K562 (cell line): ENCODE measurements at regions not wholly inside any gene's neighbourhood (a gene's known extent, or its start where the extent isn't known, plus 50 kb on each side); places are given as distances from the start of the nearest gene placed in this dataset.

Source experiments
- ATAC-seq: fragments of 200-7000 bp; cut with Tn5 transposase; 3 replicates; pipeline ENCODE4 v1.9.1; 2020; ENCODE audit warnings: moderate library complexity
- BruUV-seq: library from RNA; stranded (reverse); fragments of 400-500 nt; replicated peaks from 2 replicates; lab custom pipeline; 2021; lab: Mats Ljungman, UMichigan
- CTCF ChIA-PET: fragments of 300-600 bp; formaldehyde crosslinking; extraction: SDS; loops from one replicate; lab custom pipeline; 2021; ENCODE audit warnings: low intra/inter-chr PET ratio; lab: Yijun Ruan, JAX
- POLR2A ChIA-PET: fragments of 300-600, 350-650 bp; sonication (Branson Sonifier 250); formaldehyde crosslinking; extraction: SDS; loops from one replicate; lab custom pipeline; 2021; ENCODE audit warnings: antibody characterized with exemption, inconsistent platforms; lab: Yijun Ruan, JAX
- DNase-seq, 4 experiments: peaks; one replicate each; pipeline versions ENCODE4 v3.0.0 to v3.0.0-alpha.2; 2011 to 2018; ENCODE audit warnings: low spot score in 3 of 4, mixed read lengths in 3 of 4; ENCODE audit errors: extremely low read depth in 1 of 4
- FAIRE-seq: peaks from 2 replicates; lab custom pipeline; 2011; peaks lifted over from hg19 to GRCh38; lab: Jason Lieb, UNC
- H2AFZ ChIP-seq: 2 replicates; pipeline ENCODE4 v1.6.0; 2011; ENCODE audit warnings: low read depth, low read length, control low read depth, inconsistent platforms
- H3K27ac ChIP-seq: fragments of 200-600 bp; 3 replicates; pipeline ENCODE4 v1.8.0; 2011; ENCODE audit warnings: low read depth, mild to moderate bottlenecking, control low read depth, inconsistent platforms, low read length, moderate library complexity, mixed read lengths; ENCODE audit errors: extremely low read depth
- H3K27me3 ChIP-seq, 2 experiments: fragments of 300-600 bp in 1 of 2; 2 replicates in 1 of 2; 3 replicates in 1 of 2; pipeline versions ENCODE4 v1.6.0 to v1.8.0; 2011; ENCODE audit warnings: inconsistent platforms in 2 of 2, low read length in 2 of 2, mild to moderate bottlenecking in 1 of 2, mixed read lengths in 1 of 2, moderate library complexity in 1 of 2; ENCODE audit not compliant: control insufficient read depth in 2 of 2, insufficient read depth in 2 of 2
- H3K36me3 ChIP-seq: fragments of 300-600 bp; 3 replicates; pipeline ENCODE4 v1.8.0; 2011; ENCODE audit warnings: mild to moderate bottlenecking, low read length, inconsistent platforms; ENCODE audit not compliant: control insufficient read depth, insufficient read depth
- H3K4me1 ChIP-seq, 2 experiments: fragments of 200-600 bp in 1 of 2; replicated peaks in 1 of 2; 2 replicates in 1 of 2; 3 replicates in 1 of 2; pipeline versions ENCODE4 v1.5.1 to v1.8.0; 2011; ENCODE audit warnings: inconsistent platforms in 2 of 2, low read length in 2 of 2, mild to moderate bottlenecking in 1 of 2, mixed read lengths in 1 of 2, moderate library complexity in 1 of 2; ENCODE audit not compliant: control insufficient read depth in 2 of 2, insufficient read depth in 2 of 2
- H3K4me2 ChIP-seq: 2 replicates; pipeline ENCODE4 v1.6.1; 2011; ENCODE audit warnings: low read length, control low read depth, inconsistent platforms, mixed read lengths; ENCODE audit not compliant: insufficient read depth
- H3K4me3 ChIP-seq: fragments of 200-600 bp; sonication (generic), shearing (Covaris generic); 2 replicates; pipeline ENCODE4 v1.5.1; 2016; ENCODE audit warnings: control low read depth, inconsistent platforms
- H3K79me2 ChIP-seq: fragments of 200-600 bp; 3 replicates; pipeline ENCODE4 v1.8.0; 2011; ENCODE audit warnings: low read length, inconsistent platforms; ENCODE audit not compliant: control insufficient read depth, insufficient read depth
- H3K9ac ChIP-seq, 2 experiments: 2 replicates each; pipeline versions ENCODE4 v1.6.0 to v1.6.1; 2011; ENCODE audit warnings: low read depth in 2 of 2, low read length in 2 of 2, control low read depth in 1 of 2, inconsistent platforms in 1 of 2, mild to moderate bottlenecking in 1 of 2, mixed read lengths in 1 of 2; ENCODE audit not compliant: insufficient read depth in 1 of 2
- H3K9me1 ChIP-seq: one replicate; pipeline ENCODE4 v1.6.0; 2011; ENCODE audit warnings: inconsistent platforms, mild to moderate bottlenecking, low read length, moderate library complexity; ENCODE audit not compliant: control insufficient read depth, insufficient read depth
- H3K9me3 ChIP-seq: replicated peaks from 2 replicates; pipeline ENCODE4 v1.5.1; 2011; ENCODE audit warnings: low read depth, low read length, inconsistent platforms; ENCODE audit not compliant: control insufficient read depth, insufficient read depth
- H4K20me1 ChIP-seq: replicated peaks from 2 replicates; pipeline ENCODE4 v1.6.1; 2011; ENCODE audit warnings: low read length, inconsistent platforms, mixed read lengths; ENCODE audit not compliant: control insufficient read depth, insufficient read depth
- EWSR1 ChIP-seq: fragments of 450-650 bp; IDR thresholded peaks from 2 replicates; pipeline ENCODE4 v1.6.1; 2018; ENCODE audit warnings: borderline replicate concordance, mild to moderate bottlenecking, low read depth, moderate library complexity; ENCODE audit not compliant: partially characterized antibody
- GABPA ChIP-seq: fragments of 200-800 bp; sonication (Bioruptor generic); conservative IDR thresholded peaks from 2 replicates; pipeline ENCODE4 v1.6.1; 2016; ENCODE audit warnings: low read depth, missing genetic modification characterization, missing compliant biosample characterization
- HDAC3 ChIP-seq: fragments of 450-650 bp; IDR thresholded peaks from 2 replicates; pipeline ENCODE4 v1.6.1; 2018; ENCODE audit warnings: borderline replicate concordance, mild to moderate bottlenecking, moderate library complexity; ENCODE audit not compliant: partially characterized antibody
- LCOR ChIP-seq: sonication (generic); formaldehyde crosslinking; IDR thresholded peaks from 2 replicates; pipeline ENCODE4 v1.8.0; 2022; ENCODE audit warnings: mild to moderate bottlenecking, missing genetic modification reagents
- MEIS2 ChIP-seq: fragments of 450-650 bp; IDR thresholded peaks from 2 replicates; pipeline ENCODE4 v1.6.1; 2014; ENCODE audit warnings: mild to moderate bottlenecking; ENCODE audit not compliant: partially characterized antibody
- MNT ChIP-seq, 2 experiments: fragments of 450-650 bp; conservative IDR thresholded peaks; 2 replicates each; pipeline ENCODE4 v1.6.1; 2017; ENCODE audit warnings: mild to moderate bottlenecking in 2 of 2, moderate library complexity in 2 of 2
- NCOA6 ChIP-seq: fragments of 450-650 bp; IDR thresholded peaks from 2 replicates; pipeline ENCODE4 v1.6.1; 2017; ENCODE audit warnings: mild to moderate bottlenecking
- NFATC3 ChIP-seq: fragments of 450-650 bp; IDR thresholded peaks from 2 replicates; pipeline ENCODE4 v1.6.1; 2017; ENCODE audit warnings: mild to moderate bottlenecking
- NFE2 ChIP-seq: IDR thresholded peaks from 2 replicates; pipeline ENCODE4 v1.6.1; 2014; ENCODE audit warnings: antibody characterized with exemption, low read depth
- SRSF9 ChIP-seq: fragments of 200-400 bp; formaldehyde crosslinking; IDR thresholded peaks from 2 replicates; pipeline ENCODE4 v1.6.1; 2017; ENCODE audit warnings: low read depth, low read length, borderline replicate concordance
- TCF3 ChIP-seq: sonication (generic); formaldehyde crosslinking; IDR thresholded peaks from 2 replicates; pipeline ENCODE4 v1.4.0; 2020; ENCODE audit warnings: mild to moderate bottlenecking, missing genetic modification reagents
- VEZF1 ChIP-seq: fragments of 200-800 bp; sonication (Bioruptor generic); IDR thresholded peaks from 2 replicates; pipeline ENCODE4 v1.6.1; 2017; ENCODE audit warnings: missing genetic modification characterization, missing compliant biosample characterization
- ZNF12 ChIP-seq: sonication (generic); formaldehyde crosslinking; IDR thresholded peaks from 2 replicates; pipeline ENCODE4 v1.4.0; 2020; ENCODE audit warnings: mild to moderate bottlenecking, missing genetic modification reagents
- ZNF217 ChIP-seq: sonication (generic); formaldehyde crosslinking; IDR thresholded peaks from 2 replicates; pipeline ENCODE4 v1.8.0; 2022; ENCODE audit warnings: mild to moderate bottlenecking, missing genetic modification reagents
- ZNF311 ChIP-seq: fragments of 250-450 bp; sonication (Bioruptor Pico); IDR thresholded peaks from 2 replicates; pipeline ENCODE4 v1.4.0; 2020; ENCODE audit warnings: mild to moderate bottlenecking, moderate library complexity
- ZNF639 ChIP-seq, 2 experiments: fragments of 200-800 bp in 1 of 2; sonication (Bioruptor generic) in 1 of 2; sonication (generic) in 1 of 2; formaldehyde crosslinking in 1 of 2; IDR thresholded peaks in 1 of 2; conservative IDR thresholded peaks in 1 of 2; 2 replicates each; pipeline versions ENCODE4 v1.5.0 to v1.6.1; 2016 to 2020; ENCODE audit warnings: missing compliant biosample characterization in 1 of 2, missing genetic modification characterization in 1 of 2, missing genetic modification reagents in 1 of 2
- WGBS: fragments of 100-300 bp; shearing (Covaris generic); methylation state at CpG from one replicate; pipeline ENCODE4 v1.1.6; 2016; ENCODE audit warnings: low coverage, mixed read lengths; ENCODE audit not compliant: insufficient coverage; ENCODE audit errors: missing lambda C conversion rate; 5-methylcytosine and 5-hydroxymethylcytosine counted together
- in situ Hi-C: fragments of 300-500 bp; cut with MboI; formaldehyde crosslinking; loops from 4 replicates; pipeline ENCODE4 v1.15.0; 2018; ENCODE audit warnings: inconsistent platforms, mixed read lengths
- intact Hi-C: fragments of 100-400 bp; cut with micrococcal nuclease; formaldehyde crosslinking; loops from 2 replicates; pipeline ENCODE4 v1.14.2; 2022

GRCh38 chr15:46413799-46414198, 779.0 kb downstream of the SQOR start:
- Histone ChIP-seq H4K20me1 (no peaks in the 10 kb centered on the region), H3K9me1 (no peaks in the 10 kb centered on the region), H3K79me2 (no peaks in the 10 kb centered on the region), H3K27me3 (no peaks in the 10 kb centered on the region), H3K27ac (no peak overlapping the region), H3K4me1 (no peaks in the 10 kb centered on the region), H3K4me2 (no peak overlapping the region), H3K9ac (no peak overlapping the region), H3K4me3 (no peak overlapping the region), H3K9me3 (no peaks in the 10 kb centered on the region; the same call in 1 of the 2 replicates), H3K36me3 (no peaks in the 10 kb centered on the region), H2AFZ (no peak overlapping the region)
- TF ChIP-seq ZNF217 (CRISPR knock-in tag) (no peak), HDAC3 (no peak), ZNF639 (CRISPR knock-in tag; conservative IDR thresholded peaks at IDR 0.05 in 1 of 2, IDR thresholded peaks at IDR 0.05 in 1 of 2) (no peak), ZNF12 (CRISPR knock-in tag) (no peak), MNT (conservative IDR thresholded peaks at IDR 0.05) (no peak), NCOA6 (no peak), VEZF1 (CRISPR knock-in tag) (no peak), LCOR (CRISPR knock-in tag) (no peak), ZNF311 (CRISPR knock-in tag) (no peak), NFE2 (no peak), NFATC3 (no peak), TCF3 (CRISPR knock-in tag) (no peak), EWSR1 (no peak), GABPA (tag) (no peak), MEIS2 (no peak), SRSF9 (no peak)
- POLR2A ChIA-PET = no interaction called here
- no TSS peak for BruUV-seq
- 0% methylated on average over 1 of the region's 1 CpG for WGBS
- CTCF ChIA-PET = no interaction called here
- intact Hi-C loops = no loop called here
- FAIRE-seq (no peak), ATAC-seq (no peak), DNase-seq (no peak)
- in situ Hi-C loops = no loop called here
